ENCODE measurements at regions not wholly inside any gene's neighbourhood (a gene's known extent, or its start where the extent isn't known, plus 50 kb on each side); places are given as distances from the start of the nearest gene placed in this dataset.

- TF ChIP-seq CTCF (conservative IDR thresholded peaks at IDR 0.05) = no peak
- no peak for TF ChIP-seq EZH2 (IDR thresholded peaks at IDR 0.05; ENCODE audit: low read depth)
These were observed 639.5 kb downstream of the ANKRD7 start for GRCh38 chr7:118863966-118864365.
